ENCODE measurements at regions not wholly inside any gene's neighbourhood (a gene's known extent, or its start where the extent isn't known, plus 50 kb on each side); places are given as distances from the start of the nearest gene placed in this dataset.

GRCh38 chr3:170738766-170739165 lies 131.2 kb downstream of the RPL22L1 start:
- no peak overlapping the region for H3K4me3 ChIP-seq (ENCODE audit: low read length)
- no peak for DNase-seq (ENCODE audit: low read depth, low spot score)

- no peak for DNase-seq (ENCODE audit: low read depth, low spot score)
- no peak overlapping the region for H3K4me3 ChIP-seq (ENCODE audit: low read length)
Observed at GRCh38 chr3:170737498-170738162, 132.4 kb downstream of the RPL22L1 start.

GRCh38 chr3:170735821-170736220 lies 134.2 kb downstream of the RPL22L1 start:
- no peak overlapping the region for H3K4me3 ChIP-seq (ENCODE audit: low read length)
- DNase-seq (ENCODE audit: low read depth, low spot score), result no peak

GRCh38 chr3:170734735-170735065 lies 135.3 kb downstream of the RPL22L1 start:
- DNase-seq (ENCODE audit: low read depth, low spot score), result no peak
- H3K4me3 ChIP-seq (ENCODE audit: low read length), result no peak overlapping the region

GRCh38 chr3:170734043-170734734 lies 135.8 kb downstream of the RPL22L1 start:
- no peak overlapping the region for H3K4me3 ChIP-seq (ENCODE audit: low read length)
- no peak for DNase-seq (ENCODE audit: low read depth, low spot score)

GRCh38 chr3:170732660-170733245 lies 137.2 kb downstream of the RPL22L1 start:
- no peak for DNase-seq (ENCODE audit: low read depth, low spot score)
- H3K4me3 ChIP-seq (ENCODE audit: low read length), result no peak overlapping the region

- no peak for DNase-seq (ENCODE audit: low read depth, low spot score)
- no peak overlapping the region for H3K4me3 ChIP-seq (ENCODE audit: low read length)
Observed at GRCh38 chr3:170731281-170731680, 138.7 kb downstream of the RPL22L1 start.

- H3K4me3 ChIP-seq (ENCODE audit: low read length), result no peak overlapping the region
- DNase-seq (ENCODE audit: low read depth, low spot score), result no peak
Observed at GRCh38 chr3:170730071-170730812, 139.8 kb downstream of the RPL22L1 start.

- H3K4me3 ChIP-seq (ENCODE audit: low read length), result no peak overlapping the region
- no peak for DNase-seq (ENCODE audit: low read depth, low spot score)
Observed at GRCh38 chr3:170728181-170728580, 141.8 kb downstream of the RPL22L1 start.

- no peak for DNase-seq (ENCODE audit: low read depth, low spot score)
- H3K4me3 ChIP-seq (ENCODE audit: low read length), result no peak overlapping the region
Observed at GRCh38 chr3:170727754-170728153, 141.9 kb upstream of the SLC7A14 start.

- DNase-seq (ENCODE audit: low read depth, low spot score), result no peak
Observed at GRCh38 chr3:170726976-170727661, 141.2 kb upstream of the SLC7A14 start.

GRCh38 chr3:170725285-170725731 lies 139.4 kb upstream of the SLC7A14 start:
- DNase-seq (ENCODE audit: low read depth, low spot score), result no peak
- H3K4me3 ChIP-seq (ENCODE audit: low read length), result no peak overlapping the region

More at GRCh38 chr3:170726976-170727661, 141.2 kb upstream of the SLC7A14 start:
- no peak overlapping the region for H3K4me3 ChIP-seq (ENCODE audit: low read length)

GRCh38 chr3:170724599-170725280 lies 138.9 kb upstream of the SLC7A14 start:
- DNase-seq (ENCODE audit: low read depth, low spot score), result no peak

GRCh38 chr3:170723241-170723640 lies 137.4 kb upstream of the SLC7A14 start:
- no peak overlapping the region for H3K4me3 ChIP-seq (ENCODE audit: low read length)
- DNase-seq (ENCODE audit: low read depth, low spot score), result no peak

More at GRCh38 chr3:170724599-170725280, 138.9 kb upstream of the SLC7A14 start:
- H3K4me3 ChIP-seq (ENCODE audit: low read length), result no peak overlapping the region

- H3K4me3 ChIP-seq (ENCODE audit: low read length), result no peak overlapping the region
- DNase-seq (ENCODE audit: low read depth, low spot score), result no peak
Observed at GRCh38 chr3:170721563-170721962, 135.7 kb upstream of the SLC7A14 start.

GRCh38 chr3:170719300-170719699 lies 133.4 kb upstream of the SLC7A14 start:
- DNase-seq (ENCODE audit: low read depth, low spot score), result no peak
- H3K4me3 ChIP-seq (ENCODE audit: low read length), result no peak overlapping the region

GRCh38 chr3:170718848-170719247 lies 133.0 kb upstream of the SLC7A14 start:
- no peak for DNase-seq (ENCODE audit: low read depth, low spot score)
- no peak overlapping the region for H3K4me3 ChIP-seq (ENCODE audit: low read length)
